Nephron progenitor cell (in vitro differentiated cells): ENCODE measurements at regions not wholly inside any gene's neighbourhood (a gene's known extent, or its start where the extent isn't known, plus 50 kb on each side); places are given as distances from the start of the nearest gene placed in this dataset.

ENCODE experiments used
- DNase-seq: peaks from one replicate; pipeline ENCODE4 v3.0.0; 2021
- H3K27ac Mint-ChIP-seq: 2 replicates; pipeline ENCODE4 v1.8.0; 2021; ENCODE audit warnings: mild to moderate bottlenecking, moderate library complexity, mixed read lengths
- H3K27me3 Mint-ChIP-seq: 2 replicates; pipeline ENCODE4 v1.8.0; 2021; ENCODE audit warnings: mild to moderate bottlenecking, low read depth, mixed read lengths; ENCODE audit not compliant: poor library complexity
- H3K36me3 Mint-ChIP-seq: 2 replicates; pipeline ENCODE4 v1.8.0; 2021; ENCODE audit warnings: low read depth, mixed read lengths
- H3K4me1 Mint-ChIP-seq: 2 replicates; pipeline ENCODE4 v1.8.0; 2021; ENCODE audit warnings: mixed read lengths
- H3K4me3 Mint-ChIP-seq: 2 replicates; pipeline ENCODE4 v1.8.0; 2021; ENCODE audit warnings: mild to moderate bottlenecking, moderate library complexity, mixed read lengths
- H3K9me3 Mint-ChIP-seq: 2 replicates; pipeline ENCODE4 v1.8.0; 2021; ENCODE audit warnings: mild to moderate bottlenecking, moderate library complexity, mixed read lengths
- TF ChIP-seq, protein P1 (sequence below): fragments of 200-600 bp; sonication (generic); IDR thresholded peaks from 2 replicates; pipeline ENCODE4 v1.5.0; 2021; ENCODE audit warnings: antibody characterized with exemption

DNA sequence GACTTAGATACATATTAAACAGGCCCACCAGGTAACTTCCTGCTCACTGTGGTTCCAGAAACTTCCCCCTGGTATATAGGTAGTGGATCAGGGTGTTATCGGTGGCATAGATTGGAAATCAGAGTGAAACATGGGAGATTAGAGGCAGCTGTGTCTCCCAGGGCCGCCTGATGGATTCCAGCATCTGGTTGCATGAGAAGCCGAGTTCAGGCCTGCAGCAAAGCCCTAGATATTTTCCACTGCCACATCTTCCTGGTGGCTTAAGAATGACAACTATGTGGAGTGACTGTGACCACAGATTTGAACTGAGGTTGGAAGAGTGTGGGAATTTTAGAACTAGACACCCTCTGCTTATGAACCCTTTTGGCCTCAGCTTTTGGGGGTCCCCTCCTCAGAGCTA lies 184.8 kb upstream of the NTF3 start:
- H3K4me1 Mint-ChIP-seq = peaks cover 38% of the 10 kb centered on the region
- no peaks in the 10 kb centered on the region for H3K36me3 Mint-ChIP-seq
- DNase-seq = no peak
- TF ChIP-seq, protein P1, sequence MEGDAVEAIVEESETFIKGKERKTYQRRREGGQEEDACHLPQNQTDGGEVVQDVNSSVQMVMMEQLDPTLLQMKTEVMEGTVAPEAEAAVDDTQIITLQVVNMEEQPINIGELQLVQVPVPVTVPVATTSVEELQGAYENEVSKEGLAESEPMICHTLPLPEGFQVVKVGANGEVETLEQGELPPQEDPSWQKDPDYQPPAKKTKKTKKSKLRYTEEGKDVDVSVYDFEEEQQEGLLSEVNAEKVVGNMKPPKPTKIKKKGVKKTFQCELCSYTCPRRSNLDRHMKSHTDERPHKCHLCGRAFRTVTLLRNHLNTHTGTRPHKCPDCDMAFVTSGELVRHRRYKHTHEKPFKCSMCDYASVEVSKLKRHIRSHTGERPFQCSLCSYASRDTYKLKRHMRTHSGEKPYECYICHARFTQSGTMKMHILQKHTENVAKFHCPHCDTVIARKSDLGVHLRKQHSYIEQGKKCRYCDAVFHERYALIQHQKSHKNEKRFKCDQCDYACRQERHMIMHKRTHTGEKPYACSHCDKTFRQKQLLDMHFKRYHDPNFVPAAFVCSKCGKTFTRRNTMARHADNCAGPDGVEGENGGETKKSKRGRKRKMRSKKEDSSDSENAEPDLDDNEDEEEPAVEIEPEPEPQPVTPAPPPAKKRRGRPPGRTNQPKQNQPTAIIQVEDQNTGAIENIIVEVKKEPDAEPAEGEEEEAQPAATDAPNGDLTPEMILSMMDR = no peak
- H3K27ac Mint-ChIP-seq = no peak overlapping the region
- H3K4me3 Mint-ChIP-seq = no peak overlapping the region
- H3K9me3 Mint-ChIP-seq = no peaks in the 10 kb centered on the region
- peaks cover 2% of the 10 kb centered on the region for H3K27me3 Mint-ChIP-seq

DNA sequence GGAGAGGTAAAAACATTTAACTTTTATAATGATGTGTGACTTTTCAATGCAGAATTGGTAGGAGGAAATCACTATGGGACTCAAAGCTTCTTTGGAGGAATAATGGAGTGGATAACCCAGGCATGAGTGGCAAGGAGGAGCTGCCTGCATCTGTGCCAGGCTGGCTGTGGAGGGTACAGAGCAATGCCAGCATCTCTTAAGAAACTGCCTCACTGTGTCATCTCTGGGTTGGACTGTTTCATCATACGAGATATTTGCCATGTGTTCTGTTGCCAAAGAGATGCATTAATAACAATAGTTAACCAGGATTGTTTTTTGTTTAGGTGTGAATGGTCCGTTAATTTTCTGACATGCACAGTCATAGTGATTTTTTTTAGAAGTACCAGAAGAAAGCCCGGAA lies 183.7 kb upstream of the NTF3 start:
- Mint-ChIP-seq H3K9me3 (no peaks in the 10 kb centered on the region), H3K36me3 (no peaks in the 10 kb centered on the region), H3K4me3 (no peak overlapping the region), H3K27ac (no peak overlapping the region), H3K27me3 (peaks cover 2% of the 10 kb centered on the region), H3K4me1 (peaks cover 31% of the 10 kb centered on the region)
- TF ChIP-seq, protein P1 = no peak
- DNase-seq = no peak

DNA sequence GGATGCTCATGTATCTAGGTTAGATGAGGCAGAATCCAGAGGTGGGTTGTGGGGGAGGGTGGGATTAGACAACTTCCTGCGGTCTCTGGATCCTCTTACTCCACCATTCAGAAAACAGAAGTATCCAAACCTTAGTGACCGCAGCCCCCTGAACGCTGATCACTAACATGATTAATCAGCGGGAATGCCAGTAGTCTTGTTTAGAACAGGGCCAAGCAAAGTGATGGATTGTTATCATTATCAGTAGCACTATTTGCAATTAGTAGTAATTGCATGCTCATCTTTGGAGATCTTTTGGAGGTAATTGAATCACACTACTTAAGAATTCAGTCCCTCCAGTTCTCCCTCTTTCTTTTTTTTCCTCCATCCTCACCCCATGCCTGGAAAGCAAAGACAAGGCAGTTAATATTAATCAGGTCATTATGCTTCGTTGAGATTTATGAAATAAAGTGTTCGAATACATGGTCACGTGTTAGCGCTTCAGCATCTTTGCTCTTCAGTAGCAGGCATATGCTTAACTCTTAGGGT lies 182.8 kb upstream of the NTF3 start:
- TF ChIP-seq, protein P1 = no peak
- no peaks in the 10 kb centered on the region for H3K9me3 Mint-ChIP-seq

DNA sequence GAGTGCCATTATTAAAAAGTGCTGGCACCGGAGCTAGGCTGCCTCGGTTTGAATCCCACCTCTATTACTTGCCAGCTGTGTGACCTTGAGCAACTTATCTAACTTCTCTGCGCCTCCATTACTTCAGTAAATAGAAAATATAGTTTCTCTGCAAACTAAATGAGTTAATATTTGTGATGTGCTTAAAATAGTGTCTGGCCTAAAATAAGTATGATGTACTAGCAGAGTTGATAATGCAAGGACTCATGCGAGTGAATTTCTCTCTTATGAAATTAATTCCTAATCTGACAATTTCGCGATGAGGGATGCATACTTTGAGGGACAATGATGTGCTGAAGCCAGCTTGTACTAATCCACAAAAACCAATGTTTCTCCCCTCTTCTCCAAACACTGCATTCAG lies 180.8 kb upstream of the NTF3 start:
- Mint-ChIP-seq H3K4me3 (no peak overlapping the region), H3K9me3 (peaks cover 3% of the 10 kb centered on the region), H3K27ac (no peak overlapping the region), H3K36me3 (no peaks in the 10 kb centered on the region), H3K27me3 (peaks cover 3% of the 10 kb centered on the region), H3K4me1 (peaks cover 7% of the 10 kb centered on the region)
- TF ChIP-seq, protein P1 = no peak
- DNase-seq = no peak

More for the DNA sequence above, 182.8 kb upstream of the NTF3 start:
- Mint-ChIP-seq H3K36me3 (no peaks in the 10 kb centered on the region), H3K4me3 (no peak overlapping the region), H3K27ac (no peak overlapping the region), H3K4me1 (peaks cover 26% of the 10 kb centered on the region), H3K27me3 (no peaks in the 10 kb centered on the region)
- DNase-seq = no peak

DNA sequence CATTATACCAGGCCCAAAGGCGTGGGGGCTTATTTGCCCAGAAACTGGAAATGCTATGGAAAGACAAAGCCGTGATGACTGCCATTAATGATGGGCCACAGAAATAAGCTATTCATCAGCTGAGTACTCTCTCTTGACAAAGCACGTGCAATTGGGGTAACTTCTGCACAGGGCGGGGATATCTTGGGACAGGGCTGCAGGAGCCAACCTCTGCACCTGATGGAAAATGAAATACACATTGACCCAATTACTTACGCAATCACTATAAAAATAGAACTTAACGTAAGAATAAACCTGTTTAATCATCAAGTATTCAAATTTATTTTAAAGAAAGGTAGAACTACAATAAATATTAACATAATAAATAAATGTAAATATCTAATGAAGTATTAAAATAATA lies 180.1 kb upstream of the NTF3 start:
- H3K36me3 Mint-ChIP-seq = no peaks in the 10 kb centered on the region
- no peak for DNase-seq
- H3K27ac Mint-ChIP-seq = no peak overlapping the region
- H3K27me3 Mint-ChIP-seq = peaks cover 6% of the 10 kb centered on the region
- TF ChIP-seq, protein P1 = no peak
- no peaks in the 10 kb centered on the region for H3K4me1 Mint-ChIP-seq
- no peak overlapping the region for H3K4me3 Mint-ChIP-seq
- H3K9me3 Mint-ChIP-seq = peaks cover 3% of the 10 kb centered on the region

DNA sequence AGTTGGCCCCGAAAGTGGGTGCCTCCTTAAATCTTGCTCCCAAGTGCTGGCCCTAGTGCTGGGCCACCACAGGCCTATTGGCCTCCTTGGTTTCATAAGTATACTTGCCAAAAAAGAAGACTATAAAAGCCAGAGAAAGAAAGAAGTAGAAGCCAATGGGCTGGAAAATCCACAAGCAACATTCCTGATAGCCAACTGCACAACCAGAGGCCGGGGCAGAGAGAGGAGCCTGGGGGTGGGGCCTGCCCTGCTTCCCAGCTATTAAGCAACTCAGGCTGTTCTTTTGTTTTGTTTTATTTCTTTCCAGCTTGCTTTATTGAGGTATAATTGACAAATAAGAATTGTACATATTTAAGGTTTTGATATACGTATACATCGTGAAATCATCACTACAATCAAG lies 177.2 kb upstream of the NTF3 start:
- Mint-ChIP-seq H3K4me3 (no peak overlapping the region), H3K27ac (no peak overlapping the region), H3K36me3 (no peaks in the 10 kb centered on the region), H3K4me1 (peaks cover 4% of the 10 kb centered on the region), H3K9me3 (peaks cover 3% of the 10 kb centered on the region), H3K27me3 (peaks cover 18% of the 10 kb centered on the region)
- DNase-seq = no peak
- TF ChIP-seq, protein P1 = no peak
